ENCODE measurements at regions not wholly inside any gene's neighbourhood (a gene's known extent, or its start where the extent isn't known, plus 50 kb on each side); places are given as distances from the start of the nearest gene placed in this dataset.

DNA sequence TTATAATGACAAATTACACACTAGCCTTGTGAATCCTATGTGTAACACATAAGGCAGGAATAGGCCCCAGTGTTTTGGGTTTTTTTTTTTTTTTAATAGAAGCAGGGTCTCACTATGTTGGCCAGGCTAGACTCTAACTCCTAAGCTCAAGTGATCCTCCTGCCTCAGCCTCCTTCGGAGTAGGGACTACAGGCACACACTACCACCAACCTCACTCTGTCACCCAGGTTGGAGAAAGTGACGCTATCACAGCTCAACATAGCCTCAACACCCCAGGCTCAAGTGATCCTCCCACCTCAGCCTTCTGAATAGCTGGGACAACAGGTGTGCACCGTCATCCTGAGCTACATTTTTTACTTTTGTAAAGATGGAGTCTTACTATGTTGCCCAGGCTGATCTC, 205.8 kb upstream of the RREB1 start:
- H4K8ac ChIP-seq (replicated peaks; ENCODE audit: insufficient read length, low read depth, low read length) = no peak overlapping the region
- no peak overlapping the region for H3K18ac ChIP-seq (ENCODE audit: insufficient read length, low read depth, low read length)
- no peaks in the 10 kb centered on the region for H4K20me1 ChIP-seq (ENCODE audit: control insufficient read depth, insufficient read depth, insufficient read length)
- H3T11ph ChIP-seq (ENCODE audit: low read length) = no peak overlapping the region
- no peak overlapping the region for H2BK20ac ChIP-seq (ENCODE audit: low read depth, low read length, poor library complexity, severe bottlenecking)
- Mint-ChIP-seq H3K4me1 (peaks cover 0 to 16% of the 10 kb centered on the region in 2 experiments; a peak in 1 of 4 replicates), H3K36me3 (ENCODE audit: insufficient read depth in 1 of 3, low read depth in 3 of 3) (no peaks in the 10 kb centered on the region), H3K27ac (no peak overlapping the region), H3K9me3 (no peaks in the 10 kb centered on the region), H3K4me3 (no peak overlapping the region), H3K27me3 (ENCODE audit: low read depth) (no peaks in the 10 kb centered on the region; the same call in 1 of the 2 replicates)
- H3K9ac ChIP-seq (ENCODE audit: extremely low read depth, insufficient read length, low read length) = no peak overlapping the region
- TF ChIP-seq, protein P1, sequence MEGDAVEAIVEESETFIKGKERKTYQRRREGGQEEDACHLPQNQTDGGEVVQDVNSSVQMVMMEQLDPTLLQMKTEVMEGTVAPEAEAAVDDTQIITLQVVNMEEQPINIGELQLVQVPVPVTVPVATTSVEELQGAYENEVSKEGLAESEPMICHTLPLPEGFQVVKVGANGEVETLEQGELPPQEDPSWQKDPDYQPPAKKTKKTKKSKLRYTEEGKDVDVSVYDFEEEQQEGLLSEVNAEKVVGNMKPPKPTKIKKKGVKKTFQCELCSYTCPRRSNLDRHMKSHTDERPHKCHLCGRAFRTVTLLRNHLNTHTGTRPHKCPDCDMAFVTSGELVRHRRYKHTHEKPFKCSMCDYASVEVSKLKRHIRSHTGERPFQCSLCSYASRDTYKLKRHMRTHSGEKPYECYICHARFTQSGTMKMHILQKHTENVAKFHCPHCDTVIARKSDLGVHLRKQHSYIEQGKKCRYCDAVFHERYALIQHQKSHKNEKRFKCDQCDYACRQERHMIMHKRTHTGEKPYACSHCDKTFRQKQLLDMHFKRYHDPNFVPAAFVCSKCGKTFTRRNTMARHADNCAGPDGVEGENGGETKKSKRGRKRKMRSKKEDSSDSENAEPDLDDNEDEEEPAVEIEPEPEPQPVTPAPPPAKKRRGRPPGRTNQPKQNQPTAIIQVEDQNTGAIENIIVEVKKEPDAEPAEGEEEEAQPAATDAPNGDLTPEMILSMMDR (conservative IDR thresholded peaks at IDR 0.05) = no peak
- no peak overlapping the region for H3K23ac ChIP-seq (ENCODE audit: insufficient read length, low read depth, low read length)
- H3K79me1 ChIP-seq (ENCODE audit: insufficient read depth, low read depth, low read length, poor library complexity, severe bottlenecking) = no peaks in the 10 kb centered on the region
- no peak overlapping the region for H4K5ac ChIP-seq (ENCODE audit: insufficient read length, low read depth, low read length)
- H3K14ac ChIP-seq (ENCODE audit: insufficient read depth, low read length) = no peak overlapping the region
- H2AK5ac ChIP-seq (ENCODE audit: insufficient read length, low read length) = no peak overlapping the region
- H3K4me1 ChIP-seq (ENCODE audit: insufficient read depth, low read length) = no peaks in the 10 kb centered on the region
- DNase-seq = no peak
- no peaks in the 10 kb centered on the region for H3K27me3 ChIP-seq (ENCODE audit: insufficient read depth, low read length)
- H2BK120ac ChIP-seq (ENCODE audit: low read depth, low read length, poor library complexity, severe bottlenecking) = no peak overlapping the region
- H3K4me2 ChIP-seq (ENCODE audit: insufficient read depth, insufficient read length, low read length) = no peak overlapping the region
- H3K23me2 ChIP-seq (ENCODE audit: insufficient read length, low read depth, low read length, poor library complexity, severe bottlenecking) = no peaks in the 10 kb centered on the region
- H2AFZ ChIP-seq (ENCODE audit: low read length) = no peak overlapping the region
- no peaks in the 10 kb centered on the region for H3K79me2 ChIP-seq (ENCODE audit: insufficient read depth, low read length)
- no peak overlapping the region for H3K56ac ChIP-seq (ENCODE audit: insufficient read length, low read depth, low read length)
- H2BK12ac ChIP-seq (ENCODE audit: insufficient read length, low read depth, low read length) = no peak overlapping the region
- no peaks in the 10 kb centered on the region for H3K9me3 ChIP-seq (ENCODE audit: control insufficient read depth, low read depth, low read length)
- H2BK5ac ChIP-seq (ENCODE audit: insufficient read length, low read length) = no peak overlapping the region
- no peak overlapping the region for H4K91ac ChIP-seq (ENCODE audit: insufficient read length, low read depth, low read length)
- H3K27ac ChIP-seq (ENCODE audit: insufficient read length, low read depth, low read length) = no peak overlapping the region
- H2BK15ac ChIP-seq (ENCODE audit: low read depth, low read length) = no peak overlapping the region
- no CpG with 5 or more reads among the region's 3 CpGs for WGBS (ENCODE audit: extremely low coverage, insufficient read length, low lambda C conversion rate)
- H3K4ac ChIP-seq (ENCODE audit: low read depth, low read length) = no peak overlapping the region
